ENCODE measurements at regions not wholly inside any gene's neighbourhood (a gene's known extent, or its start where the extent isn't known, plus 50 kb on each side); places are given as distances from the start of the nearest gene placed in this dataset.

DNA sequence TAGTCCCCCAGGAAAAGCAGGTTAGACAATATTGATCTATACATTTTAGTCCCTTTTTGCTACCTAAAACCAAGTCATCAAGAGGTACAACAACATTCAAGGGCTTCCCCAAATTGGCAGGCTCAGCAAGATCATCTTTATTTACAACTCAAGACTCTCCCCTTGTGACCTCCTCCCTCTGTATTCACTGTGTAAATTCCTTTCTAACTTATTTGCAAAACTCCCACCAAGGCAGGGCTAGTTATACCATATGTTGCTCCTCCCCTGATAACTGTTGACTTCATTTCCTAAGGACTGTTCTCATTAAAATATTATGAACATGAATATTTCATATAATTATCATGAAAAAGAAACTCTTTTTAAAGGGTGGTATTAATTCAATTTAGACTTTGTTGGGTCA is 275.6 kb downstream of the DTHD1 start:
- Histone ChIP-seq H3K4me3 (ENCODE audit: insufficient read depth, low read depth, low read length) (no peak overlapping the region), H3K9me3 (ENCODE audit: insufficient read depth, low read depth, low read length) (no peaks in the 10 kb centered on the region), H3K36me3 (ENCODE audit: insufficient read depth, low read length) (no peaks in the 10 kb centered on the region), H3K27ac (ENCODE audit: low read depth, low read length) (no peak overlapping the region), H3K79me2 (ENCODE audit: insufficient read depth, low read length) (no peaks in the 10 kb centered on the region), H4K20me1 (ENCODE audit: insufficient read depth, low read length) (no peaks in the 10 kb centered on the region), H3K4me2 (ENCODE audit: low read length) (no peak overlapping the region), H3K27me3 (ENCODE audit: insufficient read depth, low read length) (no peaks in the 10 kb centered on the region), H2AFZ (ENCODE audit: low read depth, low read length) (no peak overlapping the region), H3K9ac (ENCODE audit: low read length) (no peak overlapping the region), H3K4me1 (ENCODE audit: insufficient read depth, low read length) (no peaks in the 10 kb centered on the region)
- DNase-seq (ENCODE audit: low read depth) = no peak
- no peak for FAIRE-seq
- H3K36me3 Mint-ChIP-seq (ENCODE audit: low read depth, unreplicated experiment) = no peaks in the 10 kb centered on the region
- H3K4me1 Mint-ChIP-seq (ENCODE audit: low read depth, unreplicated experiment) = peaks cover 1% of the 10 kb centered on the region
- TF ChIP-seq EZH2 (IDR thresholded peaks at IDR 0.05; ENCODE audit: insufficient read depth, low read length) = no peak
- TF ChIP-seq, protein P1, sequence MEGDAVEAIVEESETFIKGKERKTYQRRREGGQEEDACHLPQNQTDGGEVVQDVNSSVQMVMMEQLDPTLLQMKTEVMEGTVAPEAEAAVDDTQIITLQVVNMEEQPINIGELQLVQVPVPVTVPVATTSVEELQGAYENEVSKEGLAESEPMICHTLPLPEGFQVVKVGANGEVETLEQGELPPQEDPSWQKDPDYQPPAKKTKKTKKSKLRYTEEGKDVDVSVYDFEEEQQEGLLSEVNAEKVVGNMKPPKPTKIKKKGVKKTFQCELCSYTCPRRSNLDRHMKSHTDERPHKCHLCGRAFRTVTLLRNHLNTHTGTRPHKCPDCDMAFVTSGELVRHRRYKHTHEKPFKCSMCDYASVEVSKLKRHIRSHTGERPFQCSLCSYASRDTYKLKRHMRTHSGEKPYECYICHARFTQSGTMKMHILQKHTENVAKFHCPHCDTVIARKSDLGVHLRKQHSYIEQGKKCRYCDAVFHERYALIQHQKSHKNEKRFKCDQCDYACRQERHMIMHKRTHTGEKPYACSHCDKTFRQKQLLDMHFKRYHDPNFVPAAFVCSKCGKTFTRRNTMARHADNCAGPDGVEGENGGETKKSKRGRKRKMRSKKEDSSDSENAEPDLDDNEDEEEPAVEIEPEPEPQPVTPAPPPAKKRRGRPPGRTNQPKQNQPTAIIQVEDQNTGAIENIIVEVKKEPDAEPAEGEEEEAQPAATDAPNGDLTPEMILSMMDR (IDR thresholded peaks at IDR 0.05; ENCODE audit: insufficient read depth, low read depth, low read length) = no peak
- H3K27me3 Mint-ChIP-seq (ENCODE audit: low read depth, unreplicated experiment) = no peaks in the 10 kb centered on the region
- no peak overlapping the region for H3K27ac Mint-ChIP-seq (ENCODE audit: unreplicated experiment)
- H3K9me3 Mint-ChIP-seq (ENCODE audit: unreplicated experiment) = no peaks in the 10 kb centered on the region
- no peak overlapping the region for H3K4me3 Mint-ChIP-seq (ENCODE audit: unreplicated experiment)

DNA sequence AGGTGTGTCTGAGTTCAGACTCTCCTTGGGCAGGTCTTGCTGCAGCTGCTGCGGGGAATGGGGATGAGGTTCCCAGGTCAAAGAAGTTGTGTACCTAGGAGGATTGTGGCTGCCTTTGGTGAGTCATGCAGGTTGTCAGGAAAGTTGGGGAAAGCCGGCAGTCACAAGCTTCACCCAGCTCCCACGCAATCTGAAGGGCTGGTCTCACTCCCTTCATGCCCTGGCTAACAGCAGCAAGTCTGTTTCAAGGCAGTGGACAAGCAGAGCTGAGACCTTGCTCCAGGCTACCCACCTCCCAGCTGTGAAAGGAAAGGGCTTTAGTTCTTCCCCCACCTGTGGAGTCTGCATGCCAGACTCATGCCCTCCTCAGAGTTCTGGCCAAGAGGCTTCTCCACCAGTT is 287.2 kb downstream of the DTHD1 start:
- Histone ChIP-seq H3K27ac (ENCODE audit: low read depth, low read length) (no peak overlapping the region), H3K36me3 (ENCODE audit: insufficient read depth, low read length) (no peaks in the 10 kb centered on the region), H4K20me1 (ENCODE audit: insufficient read depth, low read length) (no peaks in the 10 kb centered on the region), H2AFZ (ENCODE audit: low read depth, low read length) (no peak overlapping the region), H3K4me3 (ENCODE audit: insufficient read depth, low read depth, low read length) (no peak overlapping the region), H3K79me2 (ENCODE audit: insufficient read depth, low read length) (no peaks in the 10 kb centered on the region), H3K4me1 (ENCODE audit: insufficient read depth, low read length) (no peaks in the 10 kb centered on the region), H3K9ac (ENCODE audit: low read length) (no peak overlapping the region), H3K9me3 (ENCODE audit: insufficient read depth, low read depth, low read length) (no peaks in the 10 kb centered on the region), H3K27me3 (ENCODE audit: insufficient read depth, low read length) (no peaks in the 10 kb centered on the region), H3K4me2 (ENCODE audit: low read length) (no peak overlapping the region)
- Mint-ChIP-seq H3K4me1 (ENCODE audit: low read depth, unreplicated experiment) (no peaks in the 10 kb centered on the region), H3K27ac (ENCODE audit: unreplicated experiment) (no peak overlapping the region), H3K27me3 (ENCODE audit: low read depth, unreplicated experiment) (no peaks in the 10 kb centered on the region), H3K9me3 (ENCODE audit: unreplicated experiment) (peaks cover 2% of the 10 kb centered on the region), H3K4me3 (ENCODE audit: unreplicated experiment) (no peak overlapping the region), H3K36me3 (ENCODE audit: low read depth, unreplicated experiment) (no peaks in the 10 kb centered on the region)
- no peak for TF ChIP-seq EZH2 (IDR thresholded peaks at IDR 0.05; ENCODE audit: insufficient read depth, low read length)
- TF ChIP-seq, protein P1 (IDR thresholded peaks at IDR 0.05; ENCODE audit: insufficient read depth, low read depth, low read length) = no peak
- DNase-seq (ENCODE audit: low read depth) (no peak), FAIRE-seq (no peak)

DNA sequence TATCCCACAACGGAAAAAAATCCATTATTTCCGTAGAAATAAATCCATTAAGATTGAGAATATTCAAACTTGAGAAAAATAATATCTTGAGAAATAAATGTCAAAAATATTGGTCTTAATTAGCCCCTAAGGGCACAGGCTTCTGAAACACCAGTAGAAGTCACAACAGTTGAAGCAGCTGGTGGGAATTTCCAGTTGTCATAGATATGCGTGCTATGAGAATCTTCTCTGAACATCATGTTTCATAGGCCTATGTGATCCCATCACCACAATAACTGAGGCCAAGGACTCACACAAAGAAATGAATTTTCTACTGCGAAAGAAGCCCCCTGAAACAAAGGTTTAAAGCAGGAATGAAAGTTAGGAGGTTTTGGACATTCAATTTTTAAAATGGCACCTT is 292.0 kb downstream of the DTHD1 start:
- no peak overlapping the region for H3K9ac ChIP-seq (ENCODE audit: low read length)
- no peak overlapping the region for H3K4me3 ChIP-seq (ENCODE audit: insufficient read depth, low read depth, low read length)
- no peaks in the 10 kb centered on the region for H3K4me1 ChIP-seq (ENCODE audit: insufficient read depth, low read length)
- FAIRE-seq (no peak), DNase-seq (ENCODE audit: low read depth) (no peak)
- H3K9me3 Mint-ChIP-seq (ENCODE audit: unreplicated experiment) = peaks cover 7% of the 10 kb centered on the region
- TF ChIP-seq, protein P1 (IDR thresholded peaks at IDR 0.05; ENCODE audit: insufficient read depth, low read depth, low read length) = no peak
- H3K27me3 ChIP-seq (ENCODE audit: insufficient read depth, low read length) = no peaks in the 10 kb centered on the region
- no peaks in the 10 kb centered on the region for H3K36me3 Mint-ChIP-seq (ENCODE audit: low read depth, unreplicated experiment)
- no peak overlapping the region for H3K27ac Mint-ChIP-seq (ENCODE audit: unreplicated experiment)
- H3K9me3 ChIP-seq (ENCODE audit: insufficient read depth, low read depth, low read length) = peaks cover 4% of the 10 kb centered on the region
- no peaks in the 10 kb centered on the region for H3K4me1 Mint-ChIP-seq (ENCODE audit: low read depth, unreplicated experiment)
- H3K79me2 ChIP-seq (ENCODE audit: insufficient read depth, low read length) = no peaks in the 10 kb centered on the region
- no peak overlapping the region for H3K4me3 Mint-ChIP-seq (ENCODE audit: unreplicated experiment)
- no peaks in the 10 kb centered on the region for H4K20me1 ChIP-seq (ENCODE audit: insufficient read depth, low read length)
- H3K27me3 Mint-ChIP-seq (ENCODE audit: low read depth, unreplicated experiment) = no peaks in the 10 kb centered on the region
- no peak overlapping the region for H3K27ac ChIP-seq (ENCODE audit: low read depth, low read length)
- no peak overlapping the region for H2AFZ ChIP-seq (ENCODE audit: low read depth, low read length)
- no peak overlapping the region for H3K4me2 ChIP-seq (ENCODE audit: low read length)
- H3K36me3 ChIP-seq (ENCODE audit: insufficient read depth, low read length) = no peaks in the 10 kb centered on the region
